K562 (cell line): ENCODE measurements at regions not wholly inside any gene's neighbourhood (a gene's known extent, or its start where the extent isn't known, plus 50 kb on each side); places are given as distances from the start of the nearest gene placed in this dataset.

Source experiments
- ATAC-seq: fragments of 200-7000 bp; cut with Tn5 transposase; 3 replicates; pipeline ENCODE4 v1.9.1; 2020; ENCODE audit warnings: moderate library complexity
- BruUV-seq: library from RNA; stranded (reverse); fragments of 400-500 nt; replicated peaks from 2 replicates; lab custom pipeline; 2021; lab: Mats Ljungman, UMichigan
- CTCF ChIA-PET: fragments of 300-600 bp; formaldehyde crosslinking; extraction: SDS; loops from one replicate; lab custom pipeline; 2021; ENCODE audit warnings: low intra/inter-chr PET ratio; lab: Yijun Ruan, JAX
- POLR2A ChIA-PET: fragments of 300-600, 350-650 bp; sonication (Branson Sonifier 250); formaldehyde crosslinking; extraction: SDS; loops from one replicate; lab custom pipeline; 2021; ENCODE audit warnings: antibody characterized with exemption, inconsistent platforms; lab: Yijun Ruan, JAX
- DNase-seq, 4 experiments: peaks; one replicate each; pipeline versions ENCODE4 v3.0.0 to v3.0.0-alpha.2; 2011 to 2018; ENCODE audit warnings: low spot score in 3 of 4, mixed read lengths in 3 of 4; ENCODE audit errors: extremely low read depth in 1 of 4
- FAIRE-seq: peaks from 2 replicates; lab custom pipeline; 2011; peaks lifted over from hg19 to GRCh38; lab: Jason Lieb, UNC
- H2AFZ ChIP-seq: 2 replicates; pipeline ENCODE4 v1.6.0; 2011; ENCODE audit warnings: low read depth, low read length, control low read depth, inconsistent platforms
- H3K27ac ChIP-seq: fragments of 200-600 bp; 3 replicates; pipeline ENCODE4 v1.8.0; 2011; ENCODE audit warnings: low read depth, mild to moderate bottlenecking, control low read depth, inconsistent platforms, low read length, moderate library complexity, mixed read lengths; ENCODE audit errors: extremely low read depth
- H3K27me3 ChIP-seq, 2 experiments: fragments of 300-600 bp in 1 of 2; 2 replicates in 1 of 2; 3 replicates in 1 of 2; pipeline versions ENCODE4 v1.6.0 to v1.8.0; 2011; ENCODE audit warnings: inconsistent platforms in 2 of 2, low read length in 2 of 2, mild to moderate bottlenecking in 1 of 2, mixed read lengths in 1 of 2, moderate library complexity in 1 of 2; ENCODE audit not compliant: control insufficient read depth in 2 of 2, insufficient read depth in 2 of 2
- H3K36me3 ChIP-seq: fragments of 300-600 bp; 3 replicates; pipeline ENCODE4 v1.8.0; 2011; ENCODE audit warnings: mild to moderate bottlenecking, low read length, inconsistent platforms; ENCODE audit not compliant: control insufficient read depth, insufficient read depth
- H3K4me1 ChIP-seq, 2 experiments: fragments of 200-600 bp in 1 of 2; replicated peaks in 1 of 2; 2 replicates in 1 of 2; 3 replicates in 1 of 2; pipeline versions ENCODE4 v1.5.1 to v1.8.0; 2011; ENCODE audit warnings: inconsistent platforms in 2 of 2, low read length in 2 of 2, mild to moderate bottlenecking in 1 of 2, mixed read lengths in 1 of 2, moderate library complexity in 1 of 2; ENCODE audit not compliant: control insufficient read depth in 2 of 2, insufficient read depth in 2 of 2
- H3K4me2 ChIP-seq: 2 replicates; pipeline ENCODE4 v1.6.1; 2011; ENCODE audit warnings: low read length, control low read depth, inconsistent platforms, mixed read lengths; ENCODE audit not compliant: insufficient read depth
- H3K4me3 ChIP-seq: fragments of 200-600 bp; sonication (generic), shearing (Covaris generic); 2 replicates; pipeline ENCODE4 v1.5.1; 2016; ENCODE audit warnings: control low read depth, inconsistent platforms
- H3K79me2 ChIP-seq: fragments of 200-600 bp; 3 replicates; pipeline ENCODE4 v1.8.0; 2011; ENCODE audit warnings: low read length, inconsistent platforms; ENCODE audit not compliant: control insufficient read depth, insufficient read depth
- H3K9ac ChIP-seq, 2 experiments: 2 replicates each; pipeline versions ENCODE4 v1.6.0 to v1.6.1; 2011; ENCODE audit warnings: low read depth in 2 of 2, low read length in 2 of 2, control low read depth in 1 of 2, inconsistent platforms in 1 of 2, mild to moderate bottlenecking in 1 of 2, mixed read lengths in 1 of 2; ENCODE audit not compliant: insufficient read depth in 1 of 2
- H3K9me1 ChIP-seq: one replicate; pipeline ENCODE4 v1.6.0; 2011; ENCODE audit warnings: inconsistent platforms, mild to moderate bottlenecking, low read length, moderate library complexity; ENCODE audit not compliant: control insufficient read depth, insufficient read depth
- H3K9me3 ChIP-seq: replicated peaks from 2 replicates; pipeline ENCODE4 v1.5.1; 2011; ENCODE audit warnings: low read depth, low read length, inconsistent platforms; ENCODE audit not compliant: control insufficient read depth, insufficient read depth
- H4K20me1 ChIP-seq: replicated peaks from 2 replicates; pipeline ENCODE4 v1.6.1; 2011; ENCODE audit warnings: low read length, inconsistent platforms, mixed read lengths; ENCODE audit not compliant: control insufficient read depth, insufficient read depth
- FOXA3 ChIP-seq, 2 experiments: fragments of 450-650 bp in 1 of 2; sonication (generic) in 1 of 2; formaldehyde crosslinking; IDR thresholded peaks in 1 of 2; conservative IDR thresholded peaks in 1 of 2; 2 replicates each; pipeline versions ENCODE4 v1.4.0 to v1.8.0; 2020 to 2022; ENCODE audit warnings: mild to moderate bottlenecking in 2 of 2, missing genetic modification reagents in 1 of 2
- GABPB1 ChIP-seq: sonication (generic); formaldehyde crosslinking; IDR thresholded peaks from 2 replicates; pipeline ENCODE4 v1.8.0; 2022; ENCODE audit warnings: mild to moderate bottlenecking, missing genetic modification reagents
- MTA2 ChIP-seq: fragments of 450-650 bp; IDR thresholded peaks from 2 replicates; pipeline ENCODE4 v1.6.1; 2016; ENCODE audit warnings: low read depth
- ZNF3 ChIP-seq: fragments of 250-450 bp; sonication (Bioruptor Pico); IDR thresholded peaks from 2 replicates; pipeline ENCODE4 v1.5.0; 2021; ENCODE audit warnings: mild to moderate bottlenecking, moderate library complexity
- ZNF551 ChIP-seq: fragments of 250-450 bp; sonication (Bioruptor Pico); IDR thresholded peaks from 2 replicates; pipeline ENCODE4 v1.5.0; 2021; ENCODE audit warnings: mild to moderate bottlenecking, moderate library complexity
- WGBS: fragments of 100-300 bp; shearing (Covaris generic); methylation state at CpG from one replicate; pipeline ENCODE4 v1.1.6; 2016; ENCODE audit warnings: low coverage, mixed read lengths; ENCODE audit not compliant: insufficient coverage; ENCODE audit errors: missing lambda C conversion rate; 5-methylcytosine and 5-hydroxymethylcytosine counted together
- in situ Hi-C: fragments of 300-500 bp; cut with MboI; formaldehyde crosslinking; loops from 4 replicates; pipeline ENCODE4 v1.15.0; 2018; ENCODE audit warnings: inconsistent platforms, mixed read lengths
- intact Hi-C: fragments of 100-400 bp; cut with micrococcal nuclease; formaldehyde crosslinking; loops from 2 replicates; pipeline ENCODE4 v1.14.2; 2022
- TF ChIP-seq, protein P1 (sequence below): sonication (generic); formaldehyde crosslinking; IDR thresholded peaks from 2 replicates; pipeline ENCODE4 v1.8.0; 2022; ENCODE audit warnings: mild to moderate bottlenecking, missing genetic modification reagents
- TF ChIP-seq, protein P2 (sequence below): fragments of 250-450 bp; sonication (Bioruptor Pico); IDR thresholded peaks from 2 replicates; pipeline ENCODE4 v1.8.0; 2021; ENCODE audit warnings: moderate library complexity, mild to moderate bottlenecking, inconsistent platforms

DNA sequence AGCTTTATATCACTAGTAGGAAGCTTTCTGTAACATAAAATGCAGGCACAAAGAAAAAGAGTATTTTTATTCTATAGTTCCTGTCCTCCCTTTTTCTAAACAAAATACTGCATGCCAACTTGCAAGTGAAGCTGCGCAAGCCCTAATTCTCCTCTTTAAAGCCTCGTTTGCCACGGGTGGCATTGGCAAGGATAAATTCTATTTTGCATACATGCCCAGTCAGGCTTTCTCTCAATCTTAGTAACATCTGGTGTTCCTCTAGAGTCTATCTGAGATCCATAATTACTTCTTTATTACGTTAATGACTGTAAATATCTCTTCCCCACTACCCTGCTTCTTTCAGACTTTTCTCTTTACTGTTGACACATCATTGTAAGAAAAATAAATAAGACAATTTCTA, 97.1 kb upstream of the DAAM1 start (continued):
- TF ChIP-seq ZNF551 (CRISPR knock-in tag) = no peak
- TF ChIP-seq MTA2 = no peak
- TF ChIP-seq, protein P1, sequence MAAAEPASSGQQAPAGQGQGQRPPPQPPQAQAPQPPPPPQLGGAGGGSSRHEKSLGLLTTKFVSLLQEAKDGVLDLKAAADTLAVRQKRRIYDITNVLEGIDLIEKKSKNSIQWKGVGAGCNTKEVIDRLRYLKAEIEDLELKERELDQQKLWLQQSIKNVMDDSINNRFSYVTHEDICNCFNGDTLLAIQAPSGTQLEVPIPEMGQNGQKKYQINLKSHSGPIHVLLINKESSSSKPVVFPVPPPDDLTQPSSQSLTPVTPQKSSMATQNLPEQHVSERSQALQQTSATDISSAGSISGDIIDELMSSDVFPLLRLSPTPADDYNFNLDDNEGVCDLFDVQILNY (CRISPR knock-in tag) = no peak
- no peak for TF ChIP-seq GABPB1 (CRISPR knock-in tag)
- no peak for TF ChIP-seq ZNF3 (CRISPR knock-in tag)
- TF ChIP-seq, all 486 proteins: peak for 0

DNA sequence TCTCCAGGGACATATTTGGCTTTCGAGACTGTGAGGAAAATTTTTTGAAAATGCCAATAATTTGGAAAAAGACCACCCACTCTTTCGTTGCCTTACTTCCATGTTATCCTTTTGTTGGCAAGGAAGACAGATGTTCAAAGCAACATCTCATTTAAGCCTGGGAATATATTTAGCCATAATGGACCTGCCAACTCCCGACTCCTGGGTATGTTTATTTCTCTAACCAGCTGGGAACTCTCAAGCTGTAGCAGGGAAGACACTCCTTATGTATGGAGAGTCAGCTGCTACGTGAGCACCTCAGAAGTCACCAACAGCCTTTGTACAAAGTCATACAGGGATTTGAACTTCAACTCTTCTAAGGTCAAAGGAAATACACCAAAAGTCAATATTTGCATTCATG, 96.5 kb upstream of the DAAM1 start:
- ChIA-PET POLR2A (no interaction called here), CTCF (no interaction called here)
- H3K9me1 ChIP-seq = no peaks in the 10 kb centered on the region
- FAIRE-seq (no peak), DNase-seq (no peak), ATAC-seq (no peak)
- intact Hi-C loops = no loop called here
- no peaks in the 10 kb centered on the region for H3K9me3 ChIP-seq
- BruUV-seq = no TSS peak
- WGBS = 0% methylated on average over 4 of the region's 4 CpGs
- H3K4me3 ChIP-seq = no peak overlapping the region
- H3K4me2 ChIP-seq = no peak overlapping the region
- H3K27ac ChIP-seq = no peak overlapping the region
- H4K20me1 ChIP-seq = no peaks in the 10 kb centered on the region
- H3K4me1 ChIP-seq = no peaks in the 10 kb centered on the region
- H2AFZ ChIP-seq = no peak overlapping the region
- H3K9ac ChIP-seq = no peak overlapping the region
- H3K36me3 ChIP-seq = no peaks in the 10 kb centered on the region
- TF ChIP-seq, protein P2, sequence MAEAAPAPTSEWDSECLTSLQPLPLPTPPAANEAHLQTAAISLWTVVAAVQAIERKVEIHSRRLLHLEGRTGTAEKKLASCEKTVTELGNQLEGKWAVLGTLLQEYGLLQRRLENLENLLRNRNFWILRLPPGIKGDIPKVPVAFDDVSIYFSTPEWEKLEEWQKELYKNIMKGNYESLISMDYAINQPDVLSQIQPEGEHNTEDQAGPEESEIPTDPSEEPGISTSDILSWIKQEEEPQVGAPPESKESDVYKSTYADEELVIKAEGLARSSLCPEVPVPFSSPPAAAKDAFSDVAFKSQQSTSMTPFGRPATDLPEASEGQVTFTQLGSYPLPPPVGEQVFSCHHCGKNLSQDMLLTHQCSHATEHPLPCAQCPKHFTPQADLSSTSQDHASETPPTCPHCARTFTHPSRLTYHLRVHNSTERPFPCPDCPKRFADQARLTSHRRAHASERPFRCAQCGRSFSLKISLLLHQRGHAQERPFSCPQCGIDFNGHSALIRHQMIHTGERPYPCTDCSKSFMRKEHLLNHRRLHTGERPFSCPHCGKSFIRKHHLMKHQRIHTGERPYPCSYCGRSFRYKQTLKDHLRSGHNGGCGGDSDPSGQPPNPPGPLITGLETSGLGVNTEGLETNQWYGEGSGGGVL (CRISPR knock-in tag) = no peak
- no peak for TF ChIP-seq ZNF3 (CRISPR knock-in tag)
- TF ChIP-seq FOXA3 (CRISPR knock-in tag; conservative IDR thresholded peaks at IDR 0.05 in 1 of 2, IDR thresholded peaks at IDR 0.05 in 1 of 2) = no peak
- in situ Hi-C loops = no loop called here
- no peaks in the 10 kb centered on the region for H3K79me2 ChIP-seq
- peaks cover 0 to 4% of the 10 kb centered on the region in 2 experiments; a peak in 1 of 5 replicates for H3K27me3 ChIP-seq
